ENCODE measurements at regions not wholly inside any gene's neighbourhood (a gene's known extent, or its start where the extent isn't known, plus 50 kb on each side); places are given as distances from the start of the nearest gene placed in this dataset.
"Not testable (repeated sequence)": the region's sequence is repeated elsewhere in the genome, so short reads cannot be mapped to it uniquely, and the experiment has no call there.

GRCh38 chr6:145562771-145563615 lies 172.3 kb downstream of the EPM2A start:
- H3K36me3 ChIP-seq (ENCODE audit: low read depth, missing control alignments): no peaks in the 10 kb centered on the region
- DNase-seq: no peak
- no peaks in the 10 kb centered on the region for H3K27me3 ChIP-seq
- no peaks in the 10 kb centered on the region for H3K4me1 ChIP-seq
- no peak overlapping the region for H3K27ac ChIP-seq
- intact Hi-C loops (cut with DNase I; ENCODE audit: low total_unique reads): no loop called here
- H3K4me3 ChIP-seq: no peak overlapping the region
- TF ChIP-seq POLR2A (IDR thresholded peaks at IDR 0.05) (no peak), CTCF (IDR thresholded peaks at IDR 0.05) (no peak)
- no peaks in the 10 kb centered on the region for H3K9me3 ChIP-seq
- 68 to 78% methylated on average over 10 of the region's 10 CpGs for WGBS, 2 donors

- intact Hi-C loops (cut with DNase I; ENCODE audit: low total_unique reads): no loop called here
- no peaks in the 10 kb centered on the region for H3K27me3 ChIP-seq
- no peaks in the 10 kb centered on the region for H3K4me1 ChIP-seq
- H3K27ac ChIP-seq: no peak overlapping the region
- H3K36me3 ChIP-seq (ENCODE audit: low read depth, missing control alignments): no peaks in the 10 kb centered on the region
- H3K4me3 ChIP-seq: no peak overlapping the region
- no peak for DNase-seq
- TF ChIP-seq POLR2A (IDR thresholded peaks at IDR 0.05): no peak
- TF ChIP-seq CTCF (IDR thresholded peaks at IDR 0.05): no peak
- no peaks in the 10 kb centered on the region for H3K9me3 ChIP-seq
Observed at GRCh38 chr6:145564553-145564952, 170.8 kb downstream of the EPM2A start.

- no peak overlapping the region for H3K4me3 ChIP-seq
- H3K9me3 ChIP-seq: no peaks in the 10 kb centered on the region
- WGBS, 2 donors: 90 to 96% methylated on average over 1 of the region's 1 CpG
- no peaks in the 10 kb centered on the region for H3K36me3 ChIP-seq (ENCODE audit: low read depth, missing control alignments)
- no peak for DNase-seq
- no peak for TF ChIP-seq CTCF (IDR thresholded peaks at IDR 0.05)
- no peak for TF ChIP-seq POLR2A (IDR thresholded peaks at IDR 0.05)
- intact Hi-C loops (cut with DNase I; ENCODE audit: low total_unique reads): no loop called here
- H3K4me1 ChIP-seq: no peaks in the 10 kb centered on the region
- no peak overlapping the region for H3K27ac ChIP-seq
- no peaks in the 10 kb centered on the region for H3K27me3 ChIP-seq
Observed at GRCh38 chr6:145567684-145568252, 167.6 kb downstream of the EPM2A start.

GRCh38 chr6:145569140-145569539 lies 166.2 kb downstream of the EPM2A start:
- Histone ChIP-seq H3K9me3 (no peaks in the 10 kb centered on the region), H3K27me3 (no peaks in the 10 kb centered on the region), H3K36me3 (ENCODE audit: low read depth, missing control alignments) (no peaks in the 10 kb centered on the region), H3K4me1 (no peaks in the 10 kb centered on the region), H3K27ac (no peak overlapping the region), H3K4me3 (no peak overlapping the region)
- 80 to 82% methylated on average over 3 of the region's 3 CpGs for WGBS, 2 donors
- TF ChIP-seq CTCF (IDR thresholded peaks at IDR 0.05) (no peak), POLR2A (IDR thresholded peaks at IDR 0.05) (no peak)
- DNase-seq: no peak
- intact Hi-C loops (cut with DNase I; ENCODE audit: low total_unique reads): no loop called here

GRCh38 chr6:145570336-145570735 lies 165.0 kb downstream of the EPM2A start:
- H3K36me3 ChIP-seq (ENCODE audit: low read depth, missing control alignments); H3K4me3 ChIP-seq; H3K9me3 ChIP-seq; H3K4me1 ChIP-seq; H3K27me3 ChIP-seq; DNase-seq; intact Hi-C loops (cut with DNase I; ENCODE audit: low total_unique reads); H3K27ac ChIP-seq: not testable (repeated sequence)
- WGBS, 2 donors: 67 to 74% methylated on average over 1 of the region's 1 CpG

- WGBS, 2 donors: 93 to 100% methylated on average over 1 of the region's 1 CpG
- H3K36me3 ChIP-seq (ENCODE audit: low read depth, missing control alignments); H3K4me3 ChIP-seq; intact Hi-C loops (cut with DNase I; ENCODE audit: low total_unique reads); H3K27ac ChIP-seq; DNase-seq; H3K9me3 ChIP-seq; H3K4me1 ChIP-seq; H3K27me3 ChIP-seq: not testable (repeated sequence)
Observed at GRCh38 chr6:145574269-145574668, 161.1 kb downstream of the EPM2A start.
